ENCODE measurements at regions not wholly inside any gene's neighbourhood (a gene's known extent, or its start where the extent isn't known, plus 50 kb on each side); places are given as distances from the start of the nearest gene placed in this dataset.
A peak's percentile ranks its signal among the peaks of the same experiment; 100 is the strongest.

GRCh38 chr2:71941726-71942525 is 205.7 kb downstream of the CYP26B1 start:
- Histone ChIP-seq H3K27me3 (replicated peaks; ENCODE audit: insufficient read depth) (no peaks in the 10 kb centered on the region), H3K27ac (no peak overlapping the region), H3K4me3 (no peak overlapping the region), H3K9me3 (no peaks in the 10 kb centered on the region), H3K36me3 (no peaks in the 10 kb centered on the region), H3K4me1 (replicated peaks) (no peaks in the 10 kb centered on the region)
- DNase-seq (ENCODE audit: low spot score): peak; percentile 3
- intact Hi-C loops (cut with DNase I): no loop called here
- WGBS: 91% methylated on average over 11 of the region's 11 CpGs
- no peak for TF ChIP-seq CTCF (IDR thresholded peaks at IDR 0.05)
- TF ChIP-seq POLR2AphosphoS5 (IDR thresholded peaks at IDR 0.05): no peak
- no peak for TF ChIP-seq POLR2A (IDR thresholded peaks at IDR 0.05)

GRCh38 chr2:71940695-71941094 is 207.0 kb downstream of the CYP26B1 start:
- Histone ChIP-seq H3K9me3 (no peaks in the 10 kb centered on the region), H3K27ac (no peak overlapping the region), H3K4me1 (replicated peaks) (no peaks in the 10 kb centered on the region), H3K36me3 (no peaks in the 10 kb centered on the region), H3K27me3 (replicated peaks; ENCODE audit: insufficient read depth) (no peaks in the 10 kb centered on the region), H3K4me3 (no peak overlapping the region)
- TF ChIP-seq POLR2A (IDR thresholded peaks at IDR 0.05) (no peak), CTCF (IDR thresholded peaks at IDR 0.05) (no peak), POLR2AphosphoS5 (IDR thresholded peaks at IDR 0.05) (no peak)
- DNase-seq (ENCODE audit: low spot score): peak; percentile 0
- intact Hi-C loops (cut with DNase I): no loop called here
- 54% methylated on average over 5 of the region's 5 CpGs for WGBS

- TF ChIP-seq CTCF (IDR thresholded peaks at IDR 0.05): no peak
- TF ChIP-seq POLR2A (IDR thresholded peaks at IDR 0.05): no peak
- TF ChIP-seq POLR2AphosphoS5 (IDR thresholded peaks at IDR 0.05): no peak
- DNase-seq (ENCODE audit: low spot score): peak; percentile 2
- intact Hi-C loops (cut with DNase I): no loop called here
These were observed 207.8 kb downstream of the CYP26B1 start for GRCh38 chr2:71939588-71940535.

GRCh38 chr2:71938659-71939587 is 208.7 kb downstream of the CYP26B1 start:
- no peak for DNase-seq (ENCODE audit: low spot score)
- no peaks in the 10 kb centered on the region for H3K9me3 ChIP-seq
- WGBS: 94% methylated on average over 13 of the region's 13 CpGs
- no peaks in the 10 kb centered on the region for H3K36me3 ChIP-seq
- intact Hi-C loops (cut with DNase I): no loop called here
- H3K27ac ChIP-seq: no peak overlapping the region
- H3K4me3 ChIP-seq: no peak overlapping the region
- no peaks in the 10 kb centered on the region for H3K4me1 ChIP-seq (replicated peaks)
- no peak for TF ChIP-seq POLR2AphosphoS5 (IDR thresholded peaks at IDR 0.05)
- no peak for TF ChIP-seq CTCF (IDR thresholded peaks at IDR 0.05)
- TF ChIP-seq POLR2A (IDR thresholded peaks at IDR 0.05): no peak
- no peaks in the 10 kb centered on the region for H3K27me3 ChIP-seq (replicated peaks; ENCODE audit: insufficient read depth)

More at GRCh38 chr2:71939588-71940535, 207.8 kb downstream of the CYP26B1 start:
- no peaks in the 10 kb centered on the region for H3K27me3 ChIP-seq (replicated peaks; ENCODE audit: insufficient read depth)
- H3K36me3 ChIP-seq: no peaks in the 10 kb centered on the region
- no peak overlapping the region for H3K4me3 ChIP-seq
- no peak overlapping the region for H3K27ac ChIP-seq
- 80% methylated on average over 13 of the region's 13 CpGs for WGBS
- no peaks in the 10 kb centered on the region for H3K4me1 ChIP-seq (replicated peaks)
- H3K9me3 ChIP-seq: no peaks in the 10 kb centered on the region

All from prostate gland (tissue), 2 donors.